Lower leg skin (tissue), 4 donors: ENCODE measurements at regions not wholly inside any gene's neighbourhood (a gene's known extent, or its start where the extent isn't known, plus 50 kb on each side); places are given as distances from the start of the nearest gene placed in this dataset.

Experiments
- DNase-seq, 2 donors: peaks; one replicate each; pipeline ENCODE4 v3.0.0-alpha.2; 2019; ENCODE audit warnings: low spot score in 2 of 2
- H3K4me3 ChIP-seq: fragments of 200-600 bp; sonication (generic); 2 replicates; pipeline ENCODE4 v1.5.1; 2017; ENCODE audit warnings: mild to moderate bottlenecking, low read depth; ENCODE audit not compliant: poor library complexity, severe bottlenecking
- POLR2A ChIP-seq, 2 donors: fragments of 450-650 bp; IDR thresholded peaks; one replicate each; pipeline ENCODE4 v1.6.1; 2016 to 2017; ENCODE audit warnings: antibody characterized with exemption in 2 of 2, mild to moderate bottlenecking in 1 of 2, moderate library complexity in 1 of 2
- WGBS, 2 donors: methylation state at CpG; one replicate each; pipeline ENCODE4 v1.1.5; 2018; 5-methylcytosine and 5-hydroxymethylcytosine counted together
- intact Hi-C: fragments of 100-400 bp; cut with DNase I; formaldehyde crosslinking; loops from one replicate; pipeline ENCODE4 v1.15.0; 2023; ENCODE audit warnings: low total_unique reads
- TF ChIP-seq, protein P1 (sequence below), 3 donors: fragments of 450-650 bp; IDR thresholded peaks; one replicate each; pipeline ENCODE4 v1.5.1; 2016; ENCODE audit warnings: antibody characterized with exemption in 3 of 3, mild to moderate bottlenecking in 3 of 3, moderate library complexity in 2 of 3

- no peak for DNase-seq
- intact Hi-C loops = no loop called here
- TF ChIP-seq, protein P1, sequence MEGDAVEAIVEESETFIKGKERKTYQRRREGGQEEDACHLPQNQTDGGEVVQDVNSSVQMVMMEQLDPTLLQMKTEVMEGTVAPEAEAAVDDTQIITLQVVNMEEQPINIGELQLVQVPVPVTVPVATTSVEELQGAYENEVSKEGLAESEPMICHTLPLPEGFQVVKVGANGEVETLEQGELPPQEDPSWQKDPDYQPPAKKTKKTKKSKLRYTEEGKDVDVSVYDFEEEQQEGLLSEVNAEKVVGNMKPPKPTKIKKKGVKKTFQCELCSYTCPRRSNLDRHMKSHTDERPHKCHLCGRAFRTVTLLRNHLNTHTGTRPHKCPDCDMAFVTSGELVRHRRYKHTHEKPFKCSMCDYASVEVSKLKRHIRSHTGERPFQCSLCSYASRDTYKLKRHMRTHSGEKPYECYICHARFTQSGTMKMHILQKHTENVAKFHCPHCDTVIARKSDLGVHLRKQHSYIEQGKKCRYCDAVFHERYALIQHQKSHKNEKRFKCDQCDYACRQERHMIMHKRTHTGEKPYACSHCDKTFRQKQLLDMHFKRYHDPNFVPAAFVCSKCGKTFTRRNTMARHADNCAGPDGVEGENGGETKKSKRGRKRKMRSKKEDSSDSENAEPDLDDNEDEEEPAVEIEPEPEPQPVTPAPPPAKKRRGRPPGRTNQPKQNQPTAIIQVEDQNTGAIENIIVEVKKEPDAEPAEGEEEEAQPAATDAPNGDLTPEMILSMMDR (IDR thresholded peaks at IDR 0.05) = no peak
- no peak for TF ChIP-seq POLR2A (IDR thresholded peaks at IDR 0.05)
- H3K4me3 ChIP-seq = no peak overlapping the region
- 61 to 67% methylated on average over 2 of the region's 2 CpGs for WGBS, 2 donors
These were observed 52.3 kb upstream of the ZSWIM6 start for GRCh38 chr5:61279725-61280124.

- intact Hi-C loops = no loop called here
- TF ChIP-seq, protein P1 (IDR thresholded peaks at IDR 0.05) = no peak
- no peak for TF ChIP-seq POLR2A (IDR thresholded peaks at IDR 0.05)
- H3K4me3 ChIP-seq = no peak overlapping the region
- DNase-seq = no peak
These were observed 51.9 kb upstream of the ZSWIM6 start for GRCh38 chr5:61280205-61280604.

- TF ChIP-seq, protein P1 (IDR thresholded peaks at IDR 0.05) = no peak
- no peak for TF ChIP-seq POLR2A (IDR thresholded peaks at IDR 0.05)
- 21 to 32% methylated on average over 2 of the region's 2 CpGs for WGBS, 2 donors
- no peak for DNase-seq
- intact Hi-C loops = no loop called here
- no peak overlapping the region for H3K4me3 ChIP-seq
These were observed 51.2 kb upstream of the ZSWIM6 start for GRCh38 chr5:61280761-61281427.

DNA sequence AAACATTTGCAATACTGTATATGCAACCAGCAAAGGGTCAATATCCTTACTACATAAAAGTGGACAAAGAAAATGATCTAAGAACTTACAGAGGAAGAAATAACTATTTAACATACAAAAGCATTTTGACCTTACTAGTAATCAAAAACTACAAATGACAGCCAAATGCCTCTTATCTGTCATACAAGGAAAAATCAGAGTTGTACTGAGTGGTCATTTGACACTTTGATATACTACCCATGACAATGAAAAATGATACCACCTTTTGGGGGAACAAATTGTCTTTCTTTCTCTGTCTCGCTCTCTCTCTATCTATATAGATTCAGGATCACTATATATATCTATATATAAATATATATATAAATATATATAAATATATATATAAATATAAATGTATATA, 50.4 kb upstream of the ZSWIM6 start:
- DNase-seq = no peak

More for the DNA sequence above, 50.4 kb upstream of the ZSWIM6 start:
- WGBS, 2 donors = 88 to 100% methylated on average over 1 of the region's 1 CpG
- no peak for TF ChIP-seq POLR2A (IDR thresholded peaks at IDR 0.05)
- TF ChIP-seq, protein P1 (IDR thresholded peaks at IDR 0.05) = no peak
- intact Hi-C loops = no loop called here
- H3K4me3 ChIP-seq = no peak overlapping the region
